Transverse colon (tissue), 4 donors: ENCODE measurements at regions not wholly inside any gene's neighbourhood (a gene's known extent, or its start where the extent isn't known, plus 50 kb on each side); places are given as distances from the start of the nearest gene placed in this dataset.

Experiments used
- CTCF ChIP-seq, 5 experiments: fragments of 200-600 bp in 3 of 5; fragments of 450-650 bp in 2 of 5; sonication (generic) in 3 of 5; IDR thresholded peaks; 1 replicate in 2 of 5; 2 replicates in 3 of 5; pipeline ENCODE4 v1.5.1; 2016 to 2017; ENCODE audit warnings: antibody characterized with exemption in 5 of 5, inconsistent platforms in 3 of 5, mild to moderate bottlenecking in 2 of 5, moderate library complexity in 1 of 5
- POLR2AphosphoS5 ChIP-seq, 3 donors: sonication (generic); formaldehyde crosslinking; IDR thresholded peaks; one replicate each; pipeline ENCODE4 v1.6.1; 2016; ENCODE audit warnings: antibody characterized with exemption in 3 of 3

GRCh38 chr6:54441687-54442248 lies 133.5 kb downstream of the TINAG start:
- TF ChIP-seq CTCF (IDR thresholded peaks at IDR 0.05) (no peak), POLR2AphosphoS5 (IDR thresholded peaks at IDR 0.05) (no peak)
